ENCODE measurements at regions not wholly inside any gene's neighbourhood (a gene's known extent, or its start where the extent isn't known, plus 50 kb on each side); places are given as distances from the start of the nearest gene placed in this dataset.

GRCh38 chr21:28230559-28230958 is 762.1 kb downstream of the LTN1 start:
- H3K36me3 Mint-ChIP-seq (ENCODE audit: low read depth): no peaks in the 10 kb centered on the region
- no peak overlapping the region for H3K4me3 Mint-ChIP-seq
- H3K27ac Mint-ChIP-seq: peak overlapping the region in 2 of 3 experiments; percentile 79 to 96
- no peaks in the 10 kb centered on the region for H3K9me3 Mint-ChIP-seq
- peaks cover 38% of the 10 kb centered on the region for H3K4me1 Mint-ChIP-seq
- H3K27me3 Mint-ChIP-seq (ENCODE audit: low read depth): peaks cover 4% of the 10 kb centered on the region
- no peak for TF ChIP-seq CTCF (IDR thresholded peaks at IDR 0.05; ENCODE audit: unreplicated experiment in 3 of 3)

- no peak for TF ChIP-seq CTCF (IDR thresholded peaks at IDR 0.05; ENCODE audit: unreplicated experiment in 3 of 3)
- Mint-ChIP-seq H3K36me3 (ENCODE audit: low read depth) (no peaks in the 10 kb centered on the region), H3K4me3 (no peak overlapping the region), H3K27me3 (ENCODE audit: low read depth) (peaks cover 3% of the 10 kb centered on the region), H3K27ac (peak overlapping the region in 2 of 3 experiments; percentile 79 to 96), H3K9me3 (no peaks in the 10 kb centered on the region), H3K4me1 (peaks cover 34% of the 10 kb centered on the region)
Observed at GRCh38 chr21:28229814-28230213, 762.9 kb downstream of the LTN1 start.

GRCh38 chr21:28228636-28228995 is 764.1 kb downstream of the LTN1 start:
- Mint-ChIP-seq H3K9me3 (no peaks in the 10 kb centered on the region), H3K4me1 (peaks cover 34% of the 10 kb centered on the region), H3K27me3 (ENCODE audit: low read depth) (no peaks in the 10 kb centered on the region), H3K4me3 (no peak overlapping the region), H3K36me3 (ENCODE audit: low read depth) (no peaks in the 10 kb centered on the region), H3K27ac (peak overlapping the region; percentile 40 to 96 (median 96))
- no peak for TF ChIP-seq CTCF (IDR thresholded peaks at IDR 0.05; ENCODE audit: unreplicated experiment in 3 of 3)

- Mint-ChIP-seq H3K9me3 (no peaks in the 10 kb centered on the region), H3K27ac (peak overlapping the region; percentile 40 to 96 (median 96)), H3K36me3 (ENCODE audit: low read depth) (no peaks in the 10 kb centered on the region), H3K27me3 (ENCODE audit: low read depth) (no peaks in the 10 kb centered on the region), H3K4me3 (peak overlapping the region in 2 of 3 experiments; percentile 15 to 24), H3K4me1 (peaks cover 34% of the 10 kb centered on the region)
- no peak for TF ChIP-seq CTCF (IDR thresholded peaks at IDR 0.05; ENCODE audit: unreplicated experiment in 3 of 3)
Observed at GRCh38 chr21:28227881-28228635, 764.6 kb downstream of the LTN1 start.

- no peak for TF ChIP-seq CTCF (IDR thresholded peaks at IDR 0.05; ENCODE audit: unreplicated experiment in 3 of 3)
- Mint-ChIP-seq H3K27me3 (ENCODE audit: low read depth) (no peaks in the 10 kb centered on the region), H3K36me3 (ENCODE audit: low read depth) (no peaks in the 10 kb centered on the region)
Observed at GRCh38 chr21:28226563-28226962, 766.1 kb downstream of the LTN1 start.

GRCh38 chr21:28224191-28224726 is 768.4 kb downstream of the LTN1 start:
- H3K4me1 Mint-ChIP-seq: peaks cover 18% of the 10 kb centered on the region
- H3K27ac Mint-ChIP-seq: peak overlapping the region in 2 of 3 experiments; percentile 1 to 74

More at GRCh38 chr21:28226563-28226962, 766.1 kb downstream of the LTN1 start:
- no peaks in the 10 kb centered on the region for H3K9me3 Mint-ChIP-seq
- H3K4me3 Mint-ChIP-seq: no peak overlapping the region
- H3K27ac Mint-ChIP-seq: peak overlapping the region in 2 of 3 experiments; percentile 96
- peaks cover 32% of the 10 kb centered on the region for H3K4me1 Mint-ChIP-seq

More at GRCh38 chr21:28224191-28224726, 768.4 kb downstream of the LTN1 start:
- H3K36me3 Mint-ChIP-seq (ENCODE audit: low read depth): no peaks in the 10 kb centered on the region
- no peak for TF ChIP-seq CTCF (IDR thresholded peaks at IDR 0.05; ENCODE audit: unreplicated experiment in 3 of 3)
- H3K9me3 Mint-ChIP-seq: peaks cover 3% of the 10 kb centered on the region
- H3K27me3 Mint-ChIP-seq (ENCODE audit: low read depth): no peaks in the 10 kb centered on the region
- no peak overlapping the region for H3K4me3 Mint-ChIP-seq

Measured in nephron (organoid).